Stimulated activated CD4-positive, alpha-beta T cell treated with anti-CD3 and anti-CD28 coated beads, Interleukin-1b, Interleukin-23, amount 100 ng/mL, for 1 hour (primary cell): ENCODE measurements at regions not wholly inside any gene's neighbourhood (a gene's known extent, or its start where the extent isn't known, plus 50 kb on each side); places are given as distances from the start of the nearest gene placed in this dataset.

Source experiments
- DNase-seq, 2 donors: peaks; one replicate each; pipeline ENCODE4 v3.0.0-alpha.2; 2020; ENCODE audit warnings: low read depth in 2 of 2

GRCh38 chr14:36465178-36465577 lies 54.9 kb downstream of the NKX2-1 start:
- DNase-seq, result no peak

GRCh38 chr14:36462890-36463289 lies 57.1 kb downstream of the NKX2-1 start:
- DNase-seq, result no peak

GRCh38 chr14:36455241-36455627 lies 64.8 kb downstream of the NKX2-1 start:
- DNase-seq, result no peak

GRCh38 chr14:36454599-36455240 lies 65.3 kb downstream of the NKX2-1 start:
- DNase-seq, result no peak

- no peak for DNase-seq
Measured at GRCh38 chr14:36452860-36453259, 67.2 kb downstream of the NKX2-1 start.

- DNase-seq, result no peak
Measured at GRCh38 chr14:36451310-36452065, 68.5 kb downstream of the NKX2-1 start.

GRCh38 chr14:36450550-36450949 lies 69.5 kb downstream of the NKX2-1 start:
- DNase-seq, result no peak

- no peak for DNase-seq
Measured at GRCh38 chr14:36449903-36450302, 70.1 kb downstream of the NKX2-1 start.

GRCh38 chr14:36443374-36443773 lies 76.7 kb downstream of the NKX2-1 start:
- DNase-seq, result no peak

- no peak for DNase-seq
Measured at GRCh38 chr14:36442824-36443241, 77.2 kb downstream of the NKX2-1 start.

GRCh38 chr14:36441283-36441682 lies 78.7 kb downstream of the NKX2-1 start:
- no peak for DNase-seq

- DNase-seq, result no peak
Measured at GRCh38 chr14:36439766-36440165, 80.3 kb downstream of the NKX2-1 start.

GRCh38 chr14:36438883-36439282 lies 81.1 kb downstream of the NKX2-1 start:
- DNase-seq, result no peak

GRCh38 chr14:36430662-36431084 lies 89.4 kb downstream of the NKX2-1 start:
- no peak for DNase-seq

- DNase-seq, result no peak
Measured at GRCh38 chr14:36430169-36430568, 89.9 kb downstream of the NKX2-1 start.

GRCh38 chr14:36429692-36430091 lies 90.3 kb downstream of the NKX2-1 start:
- DNase-seq, result no peak

- DNase-seq, result no peak
Measured at GRCh38 chr14:36428350-36428749, 91.7 kb downstream of the NKX2-1 start.

- no peak for DNase-seq
Measured at GRCh38 chr14:36426836-36427235, 93.2 kb downstream of the NKX2-1 start.

GRCh38 chr14:36426113-36426512 lies 93.9 kb downstream of the NKX2-1 start:
- DNase-seq, result no peak

GRCh38 chr14:36424478-36425102 lies 95.4 kb downstream of the NKX2-1 start:
- DNase-seq, result no peak

GRCh38 chr14:36423430-36423829 lies 96.6 kb downstream of the NKX2-1 start:
- no peak for DNase-seq

GRCh38 chr14:36420149-36420687 lies 99.8 kb upstream of the MBIP start:
- DNase-seq, result no peak

- DNase-seq, result no peak
Measured at GRCh38 chr14:36418937-36419336, 98.5 kb upstream of the MBIP start.
